AG04449 (cell line): ENCODE measurements at regions not wholly inside any gene's neighbourhood (a gene's known extent, or its start where the extent isn't known, plus 50 kb on each side); places are given as distances from the start of the nearest gene placed in this dataset.

Source experiments
- CTCF ChIA-PET: fragments of 350-600 bp; formaldehyde crosslinking; extraction: SDS; loops from one replicate; lab custom pipeline; 2021; ENCODE audit warnings: antibody characterized with exemption; lab: Yijun Ruan, JAX
- POLR2A ChIA-PET: fragments of 400-600, 350-600 bp; formaldehyde crosslinking; extraction: SDS; loops from one replicate; lab custom pipeline; 2020; ENCODE audit warnings: antibody characterized with exemption, inconsistent platforms; lab: Yijun Ruan, JAX
- DNase-seq: peaks from one replicate; pipeline ENCODE4 v3.0.0-alpha.2; 2010; ENCODE audit warnings: low read depth, low spot score
- H3K4me3 ChIP-seq: 2 replicates; pipeline ENCODE4 v1.5.1; 2011; ENCODE audit warnings: low read depth, mild to moderate bottlenecking, control low read depth, low read length
- TF ChIP-seq, protein P1 (sequence below): IDR thresholded peaks from one replicate; pipeline ENCODE4 v1.5.1; 2011; ENCODE audit warnings: mild to moderate bottlenecking, moderate library complexity, low read length, control low read depth, inconsistent platforms; ENCODE audit not compliant: insufficient read depth; ENCODE audit errors: missing control alignments

DNA sequence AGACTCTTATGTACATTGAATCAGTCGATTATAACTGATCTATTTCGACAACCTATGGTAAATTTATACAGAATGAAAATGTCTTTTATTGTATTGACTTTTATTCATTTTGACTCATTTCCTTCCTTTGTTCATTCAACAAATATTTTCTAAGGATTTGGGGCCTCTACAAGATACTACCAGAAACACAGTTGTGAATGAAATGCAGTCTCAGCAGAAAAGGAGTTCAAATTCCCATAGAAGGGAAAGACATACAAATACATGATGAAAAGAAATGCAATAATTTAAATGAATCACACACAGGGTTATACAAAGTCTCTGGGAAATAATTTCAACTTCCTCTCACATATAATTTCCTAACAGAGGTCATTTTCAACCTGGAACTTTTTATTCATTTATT lies 134.0 kb upstream of the SEMA3A start:
- no peak overlapping the region for H3K4me3 ChIP-seq
- CTCF ChIA-PET, result no interaction called here
- POLR2A ChIA-PET, result no interaction called here
- TF ChIP-seq, protein P1, sequence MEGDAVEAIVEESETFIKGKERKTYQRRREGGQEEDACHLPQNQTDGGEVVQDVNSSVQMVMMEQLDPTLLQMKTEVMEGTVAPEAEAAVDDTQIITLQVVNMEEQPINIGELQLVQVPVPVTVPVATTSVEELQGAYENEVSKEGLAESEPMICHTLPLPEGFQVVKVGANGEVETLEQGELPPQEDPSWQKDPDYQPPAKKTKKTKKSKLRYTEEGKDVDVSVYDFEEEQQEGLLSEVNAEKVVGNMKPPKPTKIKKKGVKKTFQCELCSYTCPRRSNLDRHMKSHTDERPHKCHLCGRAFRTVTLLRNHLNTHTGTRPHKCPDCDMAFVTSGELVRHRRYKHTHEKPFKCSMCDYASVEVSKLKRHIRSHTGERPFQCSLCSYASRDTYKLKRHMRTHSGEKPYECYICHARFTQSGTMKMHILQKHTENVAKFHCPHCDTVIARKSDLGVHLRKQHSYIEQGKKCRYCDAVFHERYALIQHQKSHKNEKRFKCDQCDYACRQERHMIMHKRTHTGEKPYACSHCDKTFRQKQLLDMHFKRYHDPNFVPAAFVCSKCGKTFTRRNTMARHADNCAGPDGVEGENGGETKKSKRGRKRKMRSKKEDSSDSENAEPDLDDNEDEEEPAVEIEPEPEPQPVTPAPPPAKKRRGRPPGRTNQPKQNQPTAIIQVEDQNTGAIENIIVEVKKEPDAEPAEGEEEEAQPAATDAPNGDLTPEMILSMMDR, result no peak
- DNase-seq, result no peak

DNA sequence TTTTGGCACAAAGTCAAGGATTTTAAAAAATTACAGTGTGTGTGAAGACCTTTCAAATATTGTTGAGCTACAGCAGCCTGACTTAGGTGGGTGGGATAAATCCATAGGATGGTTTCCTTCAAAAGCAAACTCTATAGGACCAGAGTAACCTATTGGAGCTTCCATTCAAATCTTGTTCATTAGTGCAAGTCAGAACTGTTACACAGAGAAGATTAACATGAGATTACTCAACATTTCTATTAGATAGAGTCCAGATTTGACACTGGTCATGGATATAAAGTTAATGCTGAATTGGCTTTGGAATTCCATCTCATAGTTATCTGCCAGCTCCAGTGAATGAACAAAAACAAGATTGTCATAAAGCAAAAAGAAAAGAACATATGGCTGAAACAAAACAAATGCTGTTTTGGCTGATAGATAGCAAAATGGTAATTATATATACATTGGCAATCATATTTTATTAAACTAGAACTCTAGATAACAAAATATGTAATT lies 129.6 kb upstream of the SEMA3A start:
- CTCF ChIA-PET, result no interaction called here
- no peak overlapping the region for H3K4me3 ChIP-seq
- no peak for DNase-seq
- POLR2A ChIA-PET, result no interaction called here
- TF ChIP-seq, protein P1, result no peak

DNA sequence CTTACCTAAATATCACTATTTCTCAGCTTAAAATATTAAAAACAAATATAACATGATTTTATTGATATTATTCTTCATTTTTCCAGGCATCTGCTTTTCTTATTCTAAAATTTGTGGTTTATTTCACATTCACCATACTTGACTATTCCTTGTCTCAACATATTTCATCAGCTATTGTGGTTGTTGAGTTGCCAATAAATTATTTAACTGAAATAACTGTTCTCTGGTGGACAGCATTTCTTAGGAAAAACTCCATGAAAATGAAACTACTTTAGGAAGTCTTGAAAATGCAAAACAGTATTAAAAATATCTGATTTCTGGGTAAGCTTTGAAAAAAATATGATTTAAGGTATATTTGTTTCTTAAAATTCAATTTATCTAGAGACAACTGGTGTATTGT lies 122.9 kb upstream of the SEMA3A start:
- ChIA-PET CTCF (no interaction called here), POLR2A (no interaction called here)
- TF ChIP-seq, protein P1, result no peak
- no peak for DNase-seq
- no peak overlapping the region for H3K4me3 ChIP-seq

DNA sequence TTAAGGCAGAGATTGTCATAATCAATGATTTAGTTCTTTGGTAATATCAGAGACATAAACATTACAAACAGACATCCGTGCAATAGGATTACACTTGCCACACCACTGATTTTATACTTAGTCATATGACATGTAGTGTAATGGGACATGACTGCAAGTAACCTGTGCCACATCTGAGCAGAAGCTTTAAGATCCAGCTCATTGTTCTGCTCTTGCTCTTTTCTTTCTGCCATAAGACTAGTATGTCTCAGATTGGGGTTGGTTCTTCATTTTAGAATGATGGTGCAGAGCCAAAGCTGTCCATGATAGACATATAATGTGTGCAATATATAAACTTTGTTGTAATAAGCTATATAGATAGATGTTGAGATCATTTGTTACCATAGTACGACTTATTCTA lies 119.7 kb upstream of the SEMA3A start:
- DNase-seq, result no peak
- CTCF ChIA-PET, result no interaction called here
- H3K4me3 ChIP-seq, result no peak overlapping the region
- TF ChIP-seq, protein P1, result no peak
- POLR2A ChIA-PET, result no interaction called here

DNA sequence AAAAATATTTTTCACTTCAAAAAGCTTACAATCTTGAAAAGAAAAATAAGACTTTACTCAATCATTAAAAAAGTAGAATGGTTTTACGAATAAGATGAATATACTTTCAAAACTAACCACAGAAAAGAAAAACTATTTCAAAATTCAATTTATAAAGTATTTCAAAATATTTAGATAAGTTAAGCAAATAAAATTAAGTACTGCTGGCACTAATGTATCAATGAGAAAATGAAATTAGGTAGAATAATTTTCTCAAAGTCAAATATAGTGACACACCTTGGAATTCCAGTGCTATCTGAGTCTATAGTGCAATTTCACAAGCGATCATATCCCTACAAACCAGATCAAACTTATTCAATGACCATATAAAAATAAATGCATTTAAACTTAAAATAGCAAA lies 109.8 kb upstream of the SEMA3A start:
- ChIA-PET CTCF (no interaction called here), POLR2A (no interaction called here)
- no peak for DNase-seq
- no peak overlapping the region for H3K4me3 ChIP-seq
- TF ChIP-seq, protein P1, result no peak

DNA sequence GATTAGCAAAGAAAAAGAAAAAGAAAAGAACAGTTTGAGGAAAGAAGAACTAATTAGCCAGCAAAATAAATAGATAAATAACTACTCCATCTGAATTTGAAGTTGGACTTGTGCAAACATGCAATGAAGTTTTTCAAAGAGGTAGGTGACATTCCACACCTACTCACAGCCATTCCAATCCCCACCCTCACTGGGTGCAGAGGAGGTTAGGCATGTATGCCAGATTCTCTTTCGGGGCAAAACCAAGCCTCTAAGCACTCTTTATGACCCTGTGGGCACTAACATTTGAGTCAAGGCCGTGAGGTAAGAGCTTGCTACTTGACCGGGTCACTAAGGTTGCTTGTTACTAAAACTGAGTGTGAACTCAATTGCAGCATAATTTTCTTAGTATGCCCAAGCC lies 108.4 kb upstream of the SEMA3A start:
- POLR2A ChIA-PET, result no interaction called here
- H3K4me3 ChIP-seq, result no peak overlapping the region
- CTCF ChIA-PET, result no interaction called here
- no peak for DNase-seq
- TF ChIP-seq, protein P1, result no peak
